ENCODE measurements at regions not wholly inside any gene's neighbourhood (a gene's known extent, or its start where the extent isn't known, plus 50 kb on each side); places are given as distances from the start of the nearest gene placed in this dataset.

DNA sequence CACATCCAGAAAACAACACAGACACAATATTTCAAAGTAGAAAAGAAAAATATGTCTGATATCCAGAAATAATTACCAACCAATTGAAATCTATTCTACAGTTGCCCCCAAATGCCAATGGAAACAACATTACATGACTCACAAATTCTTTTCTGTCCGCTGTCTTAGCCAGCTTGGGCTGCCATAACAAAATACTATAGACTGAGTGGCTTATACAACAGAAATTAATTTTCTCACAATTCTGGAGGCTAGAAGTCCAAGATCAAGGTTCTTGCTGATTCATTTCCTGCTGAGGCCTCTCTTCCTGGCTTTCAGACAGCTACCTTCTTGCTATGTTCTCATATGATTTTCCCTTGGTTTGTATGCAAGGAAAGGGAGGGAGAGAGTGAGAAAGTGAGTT lies 698.1 kb downstream of the DHX35 start:
- no peak for DNase-seq

DNA sequence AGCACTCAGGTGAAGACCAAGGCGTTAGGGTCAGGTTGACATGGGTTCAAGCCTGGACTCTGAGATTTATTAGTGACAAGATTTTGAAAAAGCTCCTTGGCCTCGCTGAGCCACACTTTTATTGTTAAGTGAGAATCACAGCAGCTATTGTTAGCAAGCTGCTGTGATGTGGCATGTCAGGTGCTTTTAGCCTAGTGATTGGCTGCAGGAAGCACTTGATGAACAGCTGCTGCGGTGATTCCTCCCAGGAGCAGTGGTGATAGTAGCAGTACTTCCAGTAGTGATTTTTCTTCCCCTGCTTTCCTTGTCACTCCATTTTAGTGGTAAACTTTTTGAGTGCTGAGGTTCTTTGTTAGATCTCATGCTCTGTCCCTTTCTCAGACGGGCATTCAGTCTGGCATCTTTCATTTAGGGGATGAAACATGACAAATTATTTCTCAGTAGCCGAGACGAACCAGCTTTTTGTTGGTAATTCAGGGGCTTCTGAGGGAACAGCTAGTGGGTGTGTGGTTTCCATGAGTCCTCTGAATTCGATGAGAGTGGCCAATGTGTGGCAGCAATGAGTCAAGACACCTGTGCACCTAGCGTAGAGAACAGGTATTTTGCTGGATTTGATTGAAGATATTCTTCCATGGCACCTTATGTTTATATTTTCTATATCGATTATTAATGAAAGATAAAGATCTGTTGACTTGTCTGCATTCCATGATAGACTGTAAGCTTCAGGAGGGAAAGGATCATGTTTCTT lies 696.7 kb downstream of the DHX35 start:
- no peak for DNase-seq

DNA sequence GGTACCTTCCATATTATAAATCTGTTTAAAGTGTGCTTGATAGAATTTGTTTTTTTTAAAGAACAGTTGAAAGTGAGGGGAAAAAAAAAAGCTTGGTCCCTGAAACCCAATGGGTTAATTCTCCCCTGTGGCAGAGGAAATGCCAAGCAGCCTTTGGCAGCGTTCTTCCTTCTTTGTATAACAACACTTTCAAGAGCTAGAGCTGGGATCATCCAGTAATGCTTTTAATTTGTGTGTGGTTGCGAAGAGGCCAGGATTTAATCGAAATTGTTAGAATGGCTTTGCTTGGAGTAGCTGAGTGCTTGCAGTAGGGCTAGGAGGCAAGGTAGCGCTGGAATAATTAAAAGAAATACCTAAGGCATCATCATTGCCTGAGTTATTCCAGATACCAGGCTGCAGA lies 692.0 kb downstream of the DHX35 start:
- DNase-seq: no peak

DNA sequence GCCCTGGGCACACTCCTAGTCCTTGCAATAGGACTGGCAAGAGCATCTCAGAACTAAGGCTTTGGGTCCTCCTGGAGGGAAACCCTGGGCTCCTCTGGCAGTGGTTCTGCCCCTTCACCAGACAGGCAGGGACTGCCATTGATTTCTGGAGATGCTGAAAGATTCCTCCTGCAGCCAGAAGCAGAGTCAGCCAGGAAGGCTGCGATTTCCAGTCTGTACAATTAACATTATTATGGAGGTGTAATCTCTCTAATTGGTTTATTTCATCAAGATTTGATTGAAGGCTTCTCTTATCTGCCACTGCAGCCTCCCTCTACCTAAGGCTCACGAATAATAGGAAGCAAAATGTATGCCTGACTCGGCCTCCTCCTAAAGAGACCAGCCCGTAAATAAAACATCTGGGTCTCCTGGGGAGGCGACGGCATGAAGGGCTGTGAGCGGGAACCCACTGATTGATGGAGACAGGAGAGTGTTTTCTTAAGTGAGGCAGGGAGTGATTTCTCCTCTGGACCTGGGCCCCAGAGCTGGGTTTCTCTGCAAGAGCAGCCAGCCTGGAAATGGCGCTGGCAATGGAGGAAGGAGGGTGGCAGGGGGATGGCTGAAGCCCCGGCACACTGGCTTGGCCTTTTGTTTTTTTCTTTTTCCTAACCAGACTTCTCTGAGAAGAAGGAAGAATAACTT lies 689.6 kb downstream of the DHX35 start:
- DNase-seq: no peak

DNA sequence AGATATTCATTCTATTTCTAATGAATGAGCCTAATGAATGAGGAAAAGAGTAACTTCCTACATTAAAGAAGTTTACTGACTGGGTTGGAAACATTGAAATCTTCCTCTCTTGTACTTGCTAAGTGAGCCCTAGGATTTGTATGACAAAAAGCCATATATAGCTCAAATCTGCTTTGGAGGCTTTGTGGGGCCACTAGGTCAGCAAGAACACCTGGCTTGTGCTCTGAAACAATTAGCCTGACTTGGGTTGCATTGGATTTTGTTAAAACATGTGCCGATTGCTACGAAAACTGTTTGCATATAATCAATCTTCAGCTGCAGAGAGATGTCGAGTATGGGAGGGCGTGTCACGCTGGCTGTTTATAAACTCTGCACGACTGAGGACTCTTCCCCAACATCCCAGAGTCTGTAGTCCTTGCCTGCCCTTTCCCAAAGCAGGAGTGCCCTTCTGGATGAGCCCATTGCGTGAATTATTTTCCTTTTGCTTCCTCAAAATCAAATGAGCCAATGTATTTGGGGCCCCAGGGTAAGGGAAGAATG lies 684.8 kb downstream of the DHX35 start:
- DNase-seq: no peak

DNA sequence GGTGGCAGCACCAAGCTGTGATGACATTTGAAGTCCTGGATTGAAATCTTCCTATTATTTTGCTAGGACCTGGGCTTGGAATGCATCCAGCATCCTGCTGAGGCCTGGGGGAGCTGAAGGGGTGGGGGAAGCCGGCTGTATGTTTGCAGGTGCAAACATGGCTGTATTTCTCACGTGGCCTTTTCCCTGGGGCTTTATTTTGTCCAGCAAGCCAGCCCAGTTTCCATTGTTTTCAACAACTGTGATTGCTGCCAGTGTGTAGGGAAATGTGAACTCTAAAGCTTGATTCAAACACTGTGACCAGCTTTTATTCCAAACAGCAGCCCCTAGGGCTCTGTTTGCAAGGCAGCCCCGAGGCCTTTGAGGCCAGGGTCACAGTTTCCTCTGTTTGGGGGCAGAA lies 683.0 kb downstream of the DHX35 start:
- no peak for DNase-seq

DNA sequence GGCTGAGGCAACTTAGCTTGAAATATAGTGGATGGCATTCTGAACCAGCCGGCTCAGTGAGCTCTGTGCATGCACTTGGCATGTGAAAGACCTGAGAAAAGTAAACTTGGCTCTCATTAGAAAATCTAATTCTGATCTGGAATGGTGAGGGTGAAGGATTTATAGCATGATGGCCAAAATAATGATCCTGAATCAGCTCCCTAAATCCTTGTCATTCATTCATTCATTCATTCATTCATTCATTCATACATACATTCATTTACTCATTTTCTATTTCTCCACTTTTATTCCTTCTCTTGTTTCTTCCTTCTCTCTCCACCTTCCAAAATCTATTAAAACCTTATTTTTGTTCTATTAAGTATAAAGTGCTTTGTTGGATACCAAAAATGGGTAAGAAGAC lies 681.1 kb downstream of the DHX35 start:
- DNase-seq: no peak

DNA sequence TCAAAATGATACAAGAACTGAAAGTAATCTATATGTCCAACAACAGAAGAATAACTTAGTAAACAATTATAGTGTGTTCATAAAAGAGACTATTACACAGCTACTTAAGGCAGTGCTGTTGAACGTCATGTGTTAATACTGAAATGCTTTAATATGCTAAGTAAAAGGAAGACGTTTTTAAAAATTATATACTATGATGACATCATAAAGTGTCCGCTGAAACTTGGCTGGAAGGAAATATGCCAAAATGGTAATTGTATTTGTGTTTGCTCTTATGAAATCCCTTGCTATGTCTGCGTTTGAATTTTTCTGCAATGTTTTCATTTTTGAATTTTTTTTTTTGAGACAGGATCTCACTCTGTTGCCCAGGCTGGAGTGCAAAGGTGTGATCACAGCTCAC lies 679.3 kb downstream of the DHX35 start:
- no peak for DNase-seq

DNA sequence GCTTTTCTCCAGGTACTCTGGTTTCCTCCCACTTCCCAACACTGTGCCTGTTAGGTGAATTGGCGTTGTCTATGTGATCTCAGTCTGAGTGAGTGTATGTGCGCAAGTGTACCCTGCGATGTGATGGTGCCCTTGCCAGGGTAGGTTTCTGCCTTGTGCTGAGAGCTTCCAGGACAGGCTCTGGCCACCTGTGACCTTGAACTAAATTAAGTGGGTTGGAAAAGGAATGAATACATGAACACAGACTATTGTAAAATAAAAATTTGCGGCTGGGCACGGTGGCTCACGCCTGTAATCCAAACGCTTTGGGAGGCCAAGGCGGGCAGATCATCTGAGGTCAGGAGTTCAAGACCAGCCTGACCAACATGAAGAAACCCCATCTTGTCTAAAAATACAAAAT lies 678.0 kb downstream of the DHX35 start:
- no peak for DNase-seq

DNA sequence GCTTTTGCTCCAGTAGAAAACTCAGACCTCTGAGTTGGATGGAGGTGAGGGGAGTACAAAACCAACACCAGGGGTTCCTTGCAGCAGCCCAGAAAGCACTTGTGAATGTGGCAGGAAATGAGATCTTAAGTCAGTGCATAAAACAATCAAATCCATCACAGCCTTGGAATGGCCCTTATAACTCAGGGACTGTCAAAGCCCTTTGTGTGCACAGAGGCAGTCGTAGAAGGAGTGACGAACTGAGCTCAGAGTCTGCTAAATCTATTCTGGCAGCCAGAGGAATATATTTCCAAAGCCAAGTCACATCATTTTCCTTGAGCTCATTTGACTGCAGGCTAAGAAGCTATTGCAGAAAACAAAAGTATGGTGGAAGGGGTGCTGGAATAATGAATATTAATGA lies 676.6 kb downstream of the DHX35 start:
- no peak for DNase-seq

DNA sequence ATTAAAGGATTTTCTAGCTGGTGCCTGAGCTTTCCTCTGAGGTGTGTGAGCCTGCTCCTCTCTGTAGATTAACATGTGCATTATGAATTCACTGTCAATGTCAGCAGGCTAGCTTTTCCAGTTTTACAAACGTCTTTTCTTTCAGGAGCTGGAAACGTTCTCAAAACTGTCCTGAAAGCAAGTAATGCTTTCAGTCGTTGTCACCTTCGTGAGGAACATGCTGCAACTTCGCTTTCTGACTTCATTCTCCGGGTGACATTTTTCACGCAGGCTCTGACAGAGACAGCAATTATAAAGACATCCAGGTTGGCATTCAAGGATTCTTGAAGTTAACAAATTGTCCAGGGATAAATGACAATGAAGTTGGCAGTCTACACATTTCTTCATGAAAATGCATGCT lies 671.5 kb downstream of the DHX35 start:
- no peak for DNase-seq

DNA sequence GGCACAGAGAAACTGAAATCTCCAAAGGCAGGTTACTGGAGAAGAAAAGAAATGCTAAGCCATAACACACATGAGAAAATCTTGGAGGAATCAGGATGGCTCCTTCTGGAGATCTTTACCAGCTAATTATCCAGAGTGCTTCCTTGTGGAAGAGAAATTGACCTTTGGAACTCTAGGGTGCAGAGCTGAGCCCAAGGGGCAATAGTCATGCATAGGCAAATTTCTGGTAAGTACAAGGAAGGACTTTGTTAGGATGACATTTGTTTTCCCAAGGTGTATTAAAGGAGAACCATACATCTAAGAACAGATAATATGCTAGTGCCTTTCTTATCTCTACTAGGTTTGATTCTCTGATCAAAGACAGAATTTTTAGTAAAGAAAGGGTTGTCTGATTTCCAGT lies 670.6 kb downstream of the DHX35 start:
- no peak for DNase-seq

DNA sequence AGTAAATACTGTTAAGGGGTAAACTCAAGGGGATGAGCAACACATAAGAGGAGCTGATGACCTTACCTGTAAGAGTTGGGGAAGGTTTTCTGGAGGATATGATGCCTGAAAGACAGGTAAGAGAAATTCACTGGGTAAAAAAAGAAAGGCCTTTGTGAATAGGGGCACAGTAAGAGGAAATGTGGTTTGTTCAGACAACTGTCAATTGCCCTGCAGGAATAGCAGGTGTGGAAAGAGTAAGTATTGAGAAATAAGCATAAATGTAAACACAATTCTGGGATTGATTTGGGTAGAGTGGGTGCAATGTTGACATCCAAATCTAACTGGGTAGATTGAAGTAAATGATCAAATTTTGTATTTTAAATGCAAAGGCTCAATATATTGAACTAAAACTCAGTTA lies 670.0 kb downstream of the DHX35 start:
- no peak for DNase-seq

DNA sequence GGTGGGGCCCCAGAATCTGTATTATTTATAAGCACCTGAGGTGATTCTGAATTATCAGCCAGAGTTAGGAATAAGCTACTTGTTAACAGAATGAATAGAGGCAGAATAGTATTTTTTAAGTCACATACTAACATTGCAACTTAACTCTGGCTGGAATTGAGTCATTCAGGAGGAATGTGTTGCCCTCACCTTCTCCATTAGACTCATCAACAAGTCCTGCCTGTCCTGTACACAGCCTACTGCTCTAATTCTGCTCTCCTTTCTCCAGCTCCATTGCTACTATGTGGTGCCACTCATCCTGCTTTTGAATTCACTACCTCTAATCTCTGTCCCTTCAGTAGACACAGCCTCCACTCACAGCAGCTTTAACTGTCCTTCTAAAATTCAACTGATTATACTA lies 669.4 kb downstream of the DHX35 start:
- no peak for DNase-seq

DNA sequence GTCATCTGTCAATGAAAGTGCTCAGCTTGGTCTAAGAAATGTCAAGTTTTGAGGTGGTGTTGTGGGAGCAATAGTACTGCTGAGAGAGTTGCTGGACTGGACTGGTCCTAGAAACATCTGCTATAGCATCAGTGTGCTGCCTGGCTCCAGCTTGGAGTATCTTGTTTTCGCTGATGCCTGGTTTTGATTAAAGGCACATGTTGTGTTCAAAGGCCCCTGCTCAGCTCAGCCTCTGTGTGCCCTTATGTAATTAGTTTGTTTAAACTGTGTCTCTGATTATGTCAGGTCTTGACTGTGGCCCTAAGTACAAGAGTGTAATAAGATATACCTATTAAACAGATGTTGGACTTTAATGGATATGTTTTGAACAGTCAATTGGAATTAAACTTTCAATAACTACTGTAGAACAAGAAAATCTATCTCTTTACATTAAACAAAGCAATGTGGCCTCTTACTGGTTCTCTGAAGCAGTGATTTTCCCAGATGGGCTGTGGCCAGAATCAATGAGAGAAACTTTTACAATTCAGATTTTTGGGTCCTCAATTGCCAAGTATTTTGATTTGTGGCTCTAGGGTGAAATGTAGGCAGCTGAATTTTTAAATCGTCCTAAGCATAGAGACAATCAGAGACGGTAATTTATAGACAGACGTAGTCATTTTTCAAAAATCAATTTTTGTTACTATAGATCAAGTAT lies 668.2 kb downstream of the DHX35 start:
- no peak for DNase-seq

DNA sequence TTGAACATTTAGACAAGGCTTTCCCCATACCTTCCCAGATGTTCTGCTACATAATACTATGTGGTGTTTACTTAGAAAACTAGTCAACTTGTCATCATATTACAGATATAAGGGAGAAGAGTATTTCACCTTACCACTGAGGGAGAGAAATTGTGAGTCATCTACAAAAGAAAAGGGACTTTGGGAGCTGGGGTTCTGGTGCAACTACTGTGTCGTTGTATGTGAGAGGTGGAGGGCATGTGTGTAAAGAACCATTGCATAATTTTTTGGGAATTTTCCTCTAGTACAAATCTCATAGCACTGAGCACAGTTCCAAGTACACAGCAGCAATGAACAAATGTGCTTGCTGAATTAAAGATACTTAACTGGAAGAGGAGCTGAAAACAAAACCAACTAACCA lies 665.6 kb downstream of the DHX35 start:
- DNase-seq: no peak

DNA sequence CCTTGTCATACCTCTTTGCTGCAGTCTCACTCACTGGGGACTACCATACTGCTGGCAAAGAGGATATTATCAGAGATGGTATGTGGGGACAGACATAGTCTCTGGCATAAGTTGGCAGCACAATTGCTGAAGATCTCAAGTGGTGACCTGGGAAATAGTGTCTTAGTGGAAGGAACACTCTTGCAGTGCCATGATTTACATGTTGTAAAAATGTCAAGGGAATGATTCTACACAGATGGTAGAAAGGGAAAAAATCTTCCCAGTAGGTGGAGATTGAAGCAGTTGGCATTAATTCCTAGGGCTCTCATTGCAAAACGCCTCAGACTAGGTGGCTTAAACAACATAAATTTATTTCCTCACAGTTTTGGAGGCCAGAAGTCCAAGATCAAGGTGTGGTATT lies 662.2 kb downstream of the DHX35 start:
- no peak for DNase-seq

DNA sequence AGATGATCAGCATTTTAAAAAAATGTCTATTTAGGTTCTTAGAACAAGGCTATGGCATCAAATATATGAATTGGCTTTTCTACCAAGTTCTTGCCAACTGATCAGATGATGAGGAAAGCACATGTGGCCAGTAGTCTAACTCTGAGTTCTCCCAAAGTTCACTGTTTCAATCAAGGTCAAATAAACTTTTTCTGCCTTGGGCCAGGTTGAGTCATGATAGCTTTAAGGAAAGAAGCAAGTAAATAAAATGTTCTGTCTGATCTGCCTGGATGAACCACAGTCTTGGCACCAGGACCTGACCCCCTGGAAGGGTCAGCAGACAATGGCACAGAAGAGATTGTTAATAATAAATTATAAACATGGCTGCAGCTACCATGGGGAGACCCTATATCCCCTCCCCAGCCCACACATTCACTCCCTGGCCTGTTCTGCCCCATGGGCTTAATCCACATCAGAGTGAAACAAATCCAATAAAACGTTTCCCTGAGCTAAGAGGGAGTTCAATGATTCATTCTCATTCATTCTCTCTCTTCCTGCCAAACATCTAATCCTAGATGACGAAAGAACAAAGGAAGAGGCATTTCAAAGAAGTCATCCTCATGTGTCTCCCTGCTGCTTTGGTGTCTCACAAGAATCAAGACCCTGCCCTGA lies 661.6 kb downstream of the DHX35 start:
- no peak for DNase-seq

DNA sequence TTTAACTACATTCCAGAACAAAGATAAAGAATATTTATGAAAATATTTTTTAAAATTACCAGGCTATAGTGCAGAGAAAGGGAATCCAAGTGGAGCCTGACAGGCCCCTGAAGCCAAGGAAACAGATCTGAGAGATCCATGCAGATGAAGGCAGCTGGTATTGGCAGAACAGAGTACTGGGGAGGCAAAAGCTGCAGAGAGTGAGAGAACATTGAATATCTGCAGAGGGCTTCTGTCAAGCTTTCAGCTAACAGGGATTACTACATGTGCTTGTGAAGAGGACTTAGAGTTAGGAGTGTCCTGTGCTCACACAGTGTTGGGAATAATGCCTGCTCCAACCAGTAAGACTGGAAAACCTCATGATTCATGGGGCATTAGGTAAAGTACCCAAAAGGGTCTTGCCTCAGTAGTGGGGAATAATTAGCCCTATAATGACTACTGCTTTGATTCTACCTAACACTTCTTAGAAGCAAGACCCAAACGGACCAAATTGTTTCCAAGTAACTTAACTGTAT lies 657.2 kb downstream of the DHX35 start:
- no peak for DNase-seq

DNA sequence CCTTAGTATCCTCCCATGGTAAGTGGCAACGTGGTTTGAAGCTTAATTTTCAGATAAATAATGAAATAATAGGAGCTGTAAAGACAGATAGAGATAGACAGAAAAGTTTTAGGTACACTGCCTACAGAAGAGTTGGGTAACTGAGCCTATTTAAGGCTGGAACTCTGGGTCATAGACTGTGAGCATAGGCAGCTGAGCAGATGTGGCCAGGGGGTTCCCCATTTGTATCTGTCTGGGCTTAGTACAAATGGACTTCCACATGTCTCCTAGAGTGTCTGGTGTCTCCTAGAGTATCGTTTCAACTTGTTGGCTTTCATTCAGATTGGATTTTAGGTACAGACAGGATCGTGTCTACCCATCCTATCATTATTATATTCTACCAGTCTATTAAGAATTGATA lies 649.8 kb downstream of the DHX35 start:
- no peak for DNase-seq

DNA sequence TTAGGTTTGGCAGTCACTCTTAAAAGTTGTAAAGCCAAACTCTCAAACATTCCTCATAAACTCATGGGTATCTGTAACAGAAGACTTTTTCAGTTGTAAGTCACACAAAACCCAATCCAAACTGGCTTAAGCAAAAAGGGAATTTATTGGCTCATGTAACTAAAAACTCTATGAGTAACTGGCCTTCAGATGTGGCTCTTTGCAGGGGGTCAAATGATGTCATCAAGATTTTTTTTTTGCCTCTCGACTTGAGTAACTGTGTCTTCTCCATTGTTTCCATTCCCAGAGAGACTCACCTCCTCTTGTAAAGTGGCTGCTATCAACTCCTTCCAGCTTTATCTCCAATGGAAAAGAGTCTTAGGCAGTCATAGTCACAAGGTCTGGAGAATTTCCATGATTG lies 645.0 kb downstream of the DHX35 start:
- DNase-seq: no peak

DNA sequence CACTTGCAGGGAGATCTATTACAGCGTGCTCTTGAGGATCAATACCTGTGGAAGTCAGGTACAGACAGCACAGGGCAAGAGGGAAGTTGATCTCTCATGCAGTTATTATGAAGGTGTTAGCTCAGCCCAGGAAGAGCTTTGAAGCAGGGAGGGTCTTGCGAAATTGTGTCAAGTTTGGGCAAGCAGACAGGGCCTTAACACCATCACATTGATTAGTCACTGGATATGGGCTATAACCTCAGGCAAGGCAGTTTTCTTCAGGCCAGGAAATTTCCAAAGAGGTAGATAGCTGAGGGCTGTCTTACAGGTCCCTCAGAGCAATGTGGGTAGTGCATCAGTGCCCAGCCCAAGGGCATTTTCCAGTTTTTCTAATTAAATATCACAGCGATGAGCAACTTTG lies 643.8 kb downstream of the DHX35 start:
- DNase-seq: no peak

DNA sequence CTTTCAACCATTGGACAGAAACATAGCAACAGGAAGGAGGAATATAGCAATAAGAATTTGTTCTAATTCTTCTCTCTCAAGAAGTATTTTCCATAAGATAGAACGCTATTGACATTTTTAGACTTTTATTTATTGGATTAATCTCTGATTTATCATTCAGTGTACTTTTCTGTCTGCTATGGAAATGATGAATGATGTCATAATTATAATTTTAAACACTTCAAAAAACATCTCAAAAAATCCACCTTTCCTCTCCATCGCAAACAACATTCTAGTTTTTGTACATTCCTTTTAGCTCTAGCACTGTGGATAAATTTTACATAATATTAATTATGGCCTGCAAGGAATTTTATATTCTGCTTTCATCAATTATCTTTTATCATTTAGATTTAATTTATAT lies 643.2 kb downstream of the DHX35 start:
- no peak for DNase-seq
